ENCODE measurements at regions not wholly inside any gene's neighbourhood (a gene's known extent, or its start where the extent isn't known, plus 50 kb on each side); places are given as distances from the start of the nearest gene placed in this dataset.

DNA sequence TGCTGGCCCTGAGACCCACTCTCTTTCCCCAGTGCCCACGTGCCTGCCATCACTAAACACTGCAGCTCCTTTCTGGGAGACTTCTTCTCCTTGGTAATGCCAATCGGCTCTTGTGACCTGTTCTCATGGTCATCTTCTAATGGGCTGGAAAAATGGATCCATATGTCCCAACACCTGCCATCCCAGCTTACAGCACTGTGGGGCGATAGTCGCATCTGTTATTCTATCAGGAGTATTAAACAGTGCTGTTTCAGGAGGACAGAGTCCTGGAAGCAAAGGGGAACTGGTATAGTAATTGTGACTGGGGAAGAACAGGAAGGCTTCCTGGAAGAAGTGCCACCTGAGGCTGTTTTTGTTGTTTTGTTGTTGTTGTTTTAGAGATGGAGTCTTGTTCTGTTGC lies 411.2 kb downstream of the GLRX3 start:
- no peaks in the 10 kb centered on the region for H3K36me3 Mint-ChIP-seq
- ATAC-seq (no peak), DNase-seq (no peak)
- intact Hi-C loops (cut with micrococcal nuclease), result no loop called here
- H3K9me3 Mint-ChIP-seq, result peaks cover 0 to 2% (median 0%) of the 10 kb centered on the region in 11 donors
- CTCF ChIA-PET, result no interaction called here
- no peaks in the 10 kb centered on the region for H3K27me3 ChIP-seq (ENCODE audit: control insufficient read depth in 2 of 2, insufficient read depth in 2 of 2, low read length in 2 of 2)
- H3K27ac Mint-ChIP-seq, result no peak overlapping the region
- no peaks in the 10 kb centered on the region for H3K4me1 Mint-ChIP-seq
- peaks cover 0 to 38% (median 21%) of the 10 kb centered on the region in 5 donors for H3K27me3 Mint-ChIP-seq
- H3K27ac ChIP-seq (ENCODE audit: low read depth, low read length), result no peak overlapping the region
- POLR2A ChIA-PET, result no interaction called here
- H3K4me3 ChIP-seq (ENCODE audit: low read length), result no peak overlapping the region
- no peak overlapping the region for H3K4me3 Mint-ChIP-seq
- H3K4me1 ChIP-seq (ENCODE audit: control insufficient read depth in 2 of 2, insufficient read depth in 2 of 2, low read length in 2 of 2), result no peaks in the 10 kb centered on the region
- H3K9me3 ChIP-seq (ENCODE audit: control insufficient read depth in 2 of 3, low read length in 3 of 3), result no peaks in the 10 kb centered on the region
- no peaks in the 10 kb centered on the region for H3K36me3 ChIP-seq (ENCODE audit: control insufficient read depth in 2 of 3, insufficient read depth in 3 of 3, low read length in 3 of 3)

DNA sequence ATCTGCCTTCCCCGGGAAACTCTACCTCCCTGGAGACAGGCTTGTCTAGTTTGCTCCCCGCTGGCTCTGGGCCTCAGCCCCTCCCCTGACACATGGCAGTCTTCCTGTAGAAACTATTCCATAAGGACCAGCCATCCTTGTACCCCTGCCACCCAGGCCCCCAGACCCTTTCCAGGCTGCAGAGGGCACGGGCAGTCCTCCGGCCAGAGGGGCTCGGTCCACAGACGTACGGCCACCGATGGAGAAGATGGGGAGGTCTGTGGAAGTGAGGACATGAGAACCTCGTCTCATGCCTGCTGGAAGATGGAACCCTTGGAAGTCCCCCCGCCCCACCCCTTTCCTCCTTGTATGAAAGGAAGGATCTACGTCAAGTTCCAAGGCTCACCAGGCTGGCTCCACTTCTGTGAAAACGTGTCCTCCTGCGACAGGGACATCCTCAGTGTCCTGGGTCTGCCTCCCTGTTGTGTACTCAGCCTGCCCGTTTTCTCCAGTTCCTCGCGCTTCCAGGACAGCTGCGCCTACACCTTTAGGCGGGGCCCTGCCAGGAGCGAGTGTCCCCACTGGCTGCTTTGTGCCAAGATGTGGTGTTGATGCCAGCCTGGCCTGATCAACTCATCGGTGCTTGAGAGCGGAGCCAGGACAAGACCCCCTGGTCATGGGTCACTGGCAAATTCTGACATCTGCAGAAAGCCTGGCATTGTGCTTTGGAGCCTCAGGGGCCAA lies 414.9 kb downstream of the GLRX3 start:
- Histone ChIP-seq H3K9me3 (ENCODE audit: control insufficient read depth in 2 of 3, low read length in 3 of 3) (no peaks in the 10 kb centered on the region), H3K27ac (ENCODE audit: low read depth, low read length) (no peak overlapping the region), H3K4me3 (ENCODE audit: low read length) (no peak overlapping the region), H3K27me3 (ENCODE audit: control insufficient read depth in 2 of 2, insufficient read depth in 2 of 2, low read length in 2 of 2) (no peaks in the 10 kb centered on the region), H3K4me1 (ENCODE audit: control insufficient read depth in 2 of 2, insufficient read depth in 2 of 2, low read length in 2 of 2) (no peaks in the 10 kb centered on the region), H3K36me3 (ENCODE audit: control insufficient read depth in 2 of 3, insufficient read depth in 3 of 3, low read length in 3 of 3) (no peaks in the 10 kb centered on the region)
- H3K27me3 Mint-ChIP-seq, result peaks cover 0 to 15% (median 5%) of the 10 kb centered on the region in 5 donors
- no peak overlapping the region for H3K27ac Mint-ChIP-seq
- no peak overlapping the region for H3K4me3 Mint-ChIP-seq
- intact Hi-C loops (cut with micrococcal nuclease), result no loop called here
- POLR2A ChIA-PET, result no interaction called here
- DNase-seq (no peak), ATAC-seq (no peak)
- H3K36me3 Mint-ChIP-seq, result no peaks in the 10 kb centered on the region
- H3K9me3 Mint-ChIP-seq, result peaks cover 0 to 2% (median 0%) of the 10 kb centered on the region in 11 donors
- CTCF ChIA-PET, result no interaction called here
- H3K4me1 Mint-ChIP-seq, result no peaks in the 10 kb centered on the region

- ATAC-seq (no peak), DNase-seq (no peak)
- H3K4me1 ChIP-seq (ENCODE audit: control insufficient read depth in 2 of 2, insufficient read depth in 2 of 2, low read length in 2 of 2), result no peaks in the 10 kb centered on the region
- Mint-ChIP-seq H3K27me3 (peaks cover 0 to 15% (median 5%) of the 10 kb centered on the region in 5 donors), H3K4me1 (no peaks in the 10 kb centered on the region), H3K27ac (no peak overlapping the region), H3K36me3 (no peaks in the 10 kb centered on the region), H3K9me3 (peaks cover 0 to 2% (median 0%) of the 10 kb centered on the region in 11 donors), H3K4me3 (no peak overlapping the region)
- no peak overlapping the region for H3K27ac ChIP-seq (ENCODE audit: low read depth, low read length)
- ChIA-PET CTCF (no interaction called here), POLR2A (no interaction called here)
- no peaks in the 10 kb centered on the region for H3K36me3 ChIP-seq (ENCODE audit: control insufficient read depth in 2 of 3, insufficient read depth in 3 of 3, low read length in 3 of 3)
- H3K4me3 ChIP-seq (ENCODE audit: low read length), result no peak overlapping the region
- intact Hi-C loops (cut with micrococcal nuclease), result no loop called here
- H3K9me3 ChIP-seq (ENCODE audit: control insufficient read depth in 2 of 3, low read length in 3 of 3), result no peaks in the 10 kb centered on the region
- H3K27me3 ChIP-seq (ENCODE audit: control insufficient read depth in 2 of 2, insufficient read depth in 2 of 2, low read length in 2 of 2), result no peaks in the 10 kb centered on the region
These were observed 415.5 kb downstream of the GLRX3 start for GRCh38 chr10:130551676-130552075.

- Mint-ChIP-seq H3K9me3 (peaks cover 0 to 2% (median 0%) of the 10 kb centered on the region in 11 donors), H3K4me3 (no peak overlapping the region), H3K36me3 (no peaks in the 10 kb centered on the region), H3K27me3 (peaks cover 0 to 5% (median 0%) of the 10 kb centered on the region in 5 donors), H3K27ac (no peak overlapping the region), H3K4me1 (no peaks in the 10 kb centered on the region)
- ATAC-seq (no peak), DNase-seq (no peak)
- no peaks in the 10 kb centered on the region for H3K36me3 ChIP-seq (ENCODE audit: control insufficient read depth in 2 of 3, insufficient read depth in 3 of 3, low read length in 3 of 3)
- intact Hi-C loops (cut with micrococcal nuclease), result no loop called here
- ChIA-PET CTCF (no interaction called here), POLR2A (no interaction called here)
- H3K4me3 ChIP-seq (ENCODE audit: low read length), result no peak overlapping the region
- H3K27me3 ChIP-seq (ENCODE audit: control insufficient read depth in 2 of 2, insufficient read depth in 2 of 2, low read length in 2 of 2), result no peaks in the 10 kb centered on the region
- H3K9me3 ChIP-seq (ENCODE audit: control insufficient read depth in 2 of 3, low read length in 3 of 3), result no peaks in the 10 kb centered on the region
- H3K27ac ChIP-seq (ENCODE audit: low read depth, low read length), result no peak overlapping the region
- H3K4me1 ChIP-seq (ENCODE audit: control insufficient read depth in 2 of 2, insufficient read depth in 2 of 2, low read length in 2 of 2), result no peaks in the 10 kb centered on the region
These were observed 417.6 kb downstream of the GLRX3 start for GRCh38 chr10:130553826-130554225.

DNA sequence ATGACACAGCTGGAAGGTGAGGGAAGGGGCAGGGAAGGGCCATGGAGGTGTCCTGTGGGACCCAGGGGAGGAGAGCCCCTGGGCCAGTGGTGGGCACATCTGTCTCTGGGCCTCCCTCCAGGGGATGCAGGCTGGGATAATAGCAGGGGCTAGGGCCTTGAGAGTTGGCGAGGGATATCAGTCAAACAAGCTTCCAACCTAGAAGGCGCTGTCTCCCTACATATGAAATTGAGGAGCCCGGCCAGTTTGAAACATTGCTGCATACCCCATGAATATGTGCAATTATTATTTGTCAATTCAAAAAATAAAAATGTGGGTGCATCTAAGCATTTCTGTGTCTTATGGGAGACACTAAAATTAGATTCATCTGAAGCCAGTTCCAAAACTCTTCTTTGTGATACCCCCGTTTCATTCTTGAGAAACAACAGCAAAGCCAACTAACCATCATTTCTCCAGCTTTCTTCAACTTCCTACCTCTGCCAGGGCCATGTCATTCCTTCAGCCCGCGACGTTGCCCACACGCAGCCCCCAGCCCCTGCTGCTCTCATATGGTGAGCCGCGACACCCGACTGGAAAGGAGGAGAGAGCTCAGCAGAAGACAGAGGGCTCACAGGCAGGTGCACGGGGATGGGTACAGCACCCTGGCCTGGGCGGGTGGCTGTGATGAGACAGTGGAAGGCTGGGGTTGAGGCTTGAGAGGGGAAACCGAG lies 418.7 kb downstream of the GLRX3 start:
- no peak overlapping the region for H3K27ac Mint-ChIP-seq
- intact Hi-C loops (cut with micrococcal nuclease), result no loop called here
- no peaks in the 10 kb centered on the region for H3K36me3 Mint-ChIP-seq

GRCh38 chr10:130555411-130555750 lies 419.2 kb downstream of the GLRX3 start:
- Mint-ChIP-seq H3K4me1 (no peaks in the 10 kb centered on the region), H3K9me3 (peaks cover 0 to 2% (median 0%) of the 10 kb centered on the region in 11 donors), H3K27me3 (no peaks in the 10 kb centered on the region), H3K36me3 (no peaks in the 10 kb centered on the region), H3K4me3 (no peak overlapping the region), H3K27ac (no peak overlapping the region)
- Histone ChIP-seq H3K27me3 (ENCODE audit: control insufficient read depth in 2 of 2, insufficient read depth in 2 of 2, low read length in 2 of 2) (no peaks in the 10 kb centered on the region), H3K4me1 (ENCODE audit: control insufficient read depth in 2 of 2, insufficient read depth in 2 of 2, low read length in 2 of 2) (no peaks in the 10 kb centered on the region), H3K9me3 (ENCODE audit: control insufficient read depth in 2 of 3, low read length in 3 of 3) (no peaks in the 10 kb centered on the region), H3K4me3 (ENCODE audit: low read length) (no peak overlapping the region), H3K27ac (ENCODE audit: low read depth, low read length) (no peak overlapping the region), H3K36me3 (ENCODE audit: control insufficient read depth in 2 of 3, insufficient read depth in 3 of 3, low read length in 3 of 3) (no peaks in the 10 kb centered on the region)
- intact Hi-C loops (cut with micrococcal nuclease), result no loop called here
- ChIA-PET POLR2A (no interaction called here), CTCF (no interaction called here)
- DNase-seq (no peak), ATAC-seq (no peak)

More for the DNA sequence above, 418.7 kb downstream of the GLRX3 start:
- Histone ChIP-seq H3K9me3 (ENCODE audit: control insufficient read depth in 2 of 3, low read length in 3 of 3) (no peaks in the 10 kb centered on the region), H3K36me3 (ENCODE audit: control insufficient read depth in 2 of 3, insufficient read depth in 3 of 3, low read length in 3 of 3) (no peaks in the 10 kb centered on the region), H3K4me1 (ENCODE audit: control insufficient read depth in 2 of 2, insufficient read depth in 2 of 2, low read length in 2 of 2) (no peaks in the 10 kb centered on the region), H3K27me3 (ENCODE audit: control insufficient read depth in 2 of 2, insufficient read depth in 2 of 2, low read length in 2 of 2) (no peaks in the 10 kb centered on the region), H3K4me3 (ENCODE audit: low read length) (no peak overlapping the region), H3K27ac (ENCODE audit: low read depth, low read length) (no peak overlapping the region)
- Mint-ChIP-seq H3K4me1 (no peaks in the 10 kb centered on the region), H3K4me3 (no peak overlapping the region), H3K9me3 (peaks cover 0 to 2% (median 0%) of the 10 kb centered on the region in 11 donors), H3K27me3 (no peaks in the 10 kb centered on the region)
- POLR2A ChIA-PET, result no interaction called here
- no peak for DNase-seq
- no peak for ATAC-seq
- CTCF ChIA-PET, result no interaction called here
